ENCODE measurements at regions not wholly inside any gene's neighbourhood (a gene's known extent, or its start where the extent isn't known, plus 50 kb on each side); places are given as distances from the start of the nearest gene placed in this dataset.
"Not testable (repeated sequence)": the region's sequence is repeated elsewhere in the genome, so short reads cannot be mapped to it uniquely, and the experiment has no call there.

GRCh38 chr4:129278868-129279267, 182.9 kb downstream of the C4orf33 start:
- Histone ChIP-seq H3K9me3 (replicated peaks in 1 of 2; ENCODE audit: control insufficient read depth in 1 of 2, insufficient read depth in 1 of 2, low read length in 2 of 2) (no peaks in the 10 kb centered on the region), H3K27ac (ENCODE audit: low read depth in 1 of 2, low read length in 2 of 2) (no peak overlapping the region), H3K4me1 (ENCODE audit: control insufficient read depth in 1 of 2, insufficient read depth in 2 of 2, low read length in 2 of 2) (no peaks in the 10 kb centered on the region), H3K9ac (ENCODE audit: insufficient read depth, low read length, poor library complexity, severe bottlenecking) (no peak overlapping the region), H3K36me3 (replicated peaks in 1 of 2; ENCODE audit: control insufficient read depth in 1 of 2, insufficient read depth in 2 of 2, low read length in 2 of 2) (no peaks in the 10 kb centered on the region), H3K27me3 (ENCODE audit: control insufficient read depth in 2 of 2, insufficient read depth in 2 of 2, low read length in 2 of 2) (no peaks in the 10 kb centered on the region), H4K20me1 (ENCODE audit: insufficient read depth, low read length) (no peaks in the 10 kb centered on the region), H3K4me3 (replicated peaks in 1 of 3; ENCODE audit: low read depth in 2 of 3, low read length in 3 of 3) (no peak overlapping the region), H2AFZ (ENCODE audit: insufficient read depth, low read depth, low read length, poor library complexity, severe bottlenecking) (no peak overlapping the region), H3K4me2 (replicated peaks; ENCODE audit: extremely low read depth, low read length, poor library complexity, severe bottlenecking) (no peak overlapping the region), H3K79me2 (ENCODE audit: insufficient read depth, low read length) (no peaks in the 10 kb centered on the region)
- peaks cover 0 to 2% (median 0%) of the 10 kb centered on the region in 7 donors for H3K9me3 Mint-ChIP-seq
- H3K27me3 Mint-ChIP-seq (ENCODE audit: low read depth in 3 of 3), result peaks cover 0 to 2% (median 0%) of the 10 kb centered on the region in 3 donors
- no peaks in the 10 kb centered on the region for H3K36me3 Mint-ChIP-seq
- intact Hi-C loops (cut with micrococcal nuclease), result no loop called here
- peaks cover 2% of the 10 kb centered on the region for H3K4me1 Mint-ChIP-seq
- DNase-seq, result no peak
- WGBS (ENCODE audit: insufficient coverage), result 100% methylated on average over 1 of the region's 1 CpG
- H3K27ac Mint-ChIP-seq, result no peak overlapping the region
- H3K4me3 Mint-ChIP-seq, result no peak overlapping the region
- TF ChIP-seq CTCF (IDR thresholded peaks at IDR 0.05), result no peak

DNA sequence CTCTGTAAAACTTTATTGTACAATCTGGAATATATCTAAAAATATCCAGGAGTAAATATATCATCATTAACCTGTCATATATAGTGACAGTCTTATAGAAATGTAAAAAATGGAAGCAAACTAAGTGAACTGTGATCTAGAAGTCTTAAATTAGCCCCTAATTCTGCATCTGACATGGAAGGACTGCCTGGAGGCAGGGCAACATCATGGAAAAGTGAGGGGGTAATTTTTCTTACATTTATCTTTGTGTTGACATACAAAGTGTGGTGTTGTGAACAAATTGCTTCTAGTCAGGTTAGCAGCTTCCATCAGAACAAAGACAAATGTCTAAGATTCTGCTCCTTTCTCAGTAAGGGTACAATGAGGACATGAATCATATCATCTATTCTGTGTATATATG, 186.3 kb downstream of the C4orf33 start:
- TF ChIP-seq CTCF (IDR thresholded peaks at IDR 0.05), result no peak
- Histone ChIP-seq H3K79me2 (ENCODE audit: insufficient read depth, low read length) (no peaks in the 10 kb centered on the region), H3K9ac (ENCODE audit: insufficient read depth, low read length, poor library complexity, severe bottlenecking) (no peak overlapping the region), H3K4me1 (ENCODE audit: control insufficient read depth in 1 of 2, insufficient read depth in 2 of 2, low read length in 2 of 2) (no peaks in the 10 kb centered on the region), H3K4me3 (replicated peaks in 1 of 3; ENCODE audit: low read depth in 2 of 3, low read length in 3 of 3) (no peak overlapping the region), H4K20me1 (ENCODE audit: insufficient read depth, low read length) (no peaks in the 10 kb centered on the region), H3K9me3 (replicated peaks in 1 of 2; ENCODE audit: control insufficient read depth in 1 of 2, insufficient read depth in 1 of 2, low read length in 2 of 2) (no peaks in the 10 kb centered on the region), H3K4me2 (replicated peaks; ENCODE audit: extremely low read depth, low read length, poor library complexity, severe bottlenecking) (no peak overlapping the region), H3K27me3 (ENCODE audit: control insufficient read depth in 2 of 2, insufficient read depth in 2 of 2, low read length in 2 of 2) (no peaks in the 10 kb centered on the region), H3K27ac (ENCODE audit: low read depth in 1 of 2, low read length in 2 of 2) (no peak overlapping the region), H2AFZ (ENCODE audit: insufficient read depth, low read depth, low read length, poor library complexity, severe bottlenecking) (no peak overlapping the region), H3K36me3 (replicated peaks in 1 of 2; ENCODE audit: control insufficient read depth in 1 of 2, insufficient read depth in 2 of 2, low read length in 2 of 2) (no peaks in the 10 kb centered on the region)
- no peak for DNase-seq
- intact Hi-C loops (cut with micrococcal nuclease), result no loop called here
- Mint-ChIP-seq H3K27me3 (ENCODE audit: low read depth in 3 of 3) (peaks cover 0 to 2% (median 1%) of the 10 kb centered on the region in 3 donors), H3K36me3 (no peaks in the 10 kb centered on the region), H3K4me1 (peaks cover 10% of the 10 kb centered on the region), H3K9me3 (peaks cover 0 to 2% (median 0%) of the 10 kb centered on the region in 7 donors), H3K27ac (no peak overlapping the region), H3K4me3 (no peak overlapping the region)

DNA sequence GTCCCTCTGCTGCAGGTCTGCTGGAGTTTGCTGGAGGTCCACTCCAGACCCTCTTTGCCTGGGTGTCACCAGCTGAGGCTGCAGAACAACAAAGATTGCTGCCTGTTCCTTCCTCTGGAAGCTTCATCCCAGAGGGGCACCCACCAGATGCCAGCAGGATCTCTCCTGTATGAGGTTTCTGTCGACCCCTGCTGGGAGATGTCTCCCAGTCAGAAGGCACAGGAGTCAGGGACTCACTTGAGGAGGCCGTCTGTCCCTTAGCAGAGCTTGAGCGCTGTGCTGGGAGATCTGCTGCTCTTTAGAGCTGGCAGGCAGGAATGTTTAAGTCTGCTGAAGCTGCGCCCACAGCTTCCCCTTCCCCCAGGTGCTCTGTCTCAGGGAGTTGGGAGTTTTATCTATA, 196.2 kb downstream of the C4orf33 start:
- intact Hi-C loops (cut with micrococcal nuclease); H3K27ac ChIP-seq (ENCODE audit: low read depth in 1 of 2, low read length in 2 of 2); H3K4me2 ChIP-seq (replicated peaks; ENCODE audit: extremely low read depth, low read length, poor library complexity, severe bottlenecking); H3K36me3 Mint-ChIP-seq; H3K9ac ChIP-seq (ENCODE audit: insufficient read depth, low read length, poor library complexity, severe bottlenecking); H3K4me1 ChIP-seq (ENCODE audit: control insufficient read depth in 1 of 2, insufficient read depth in 2 of 2, low read length in 2 of 2); DNase-seq; H3K36me3 ChIP-seq (replicated peaks in 1 of 2; ENCODE audit: control insufficient read depth in 1 of 2, insufficient read depth in 2 of 2, low read length in 2 of 2); H3K27ac Mint-ChIP-seq; H2AFZ ChIP-seq (ENCODE audit: insufficient read depth, low read depth, low read length, poor library complexity, severe bottlenecking); H3K27me3 ChIP-seq (ENCODE audit: control insufficient read depth in 2 of 2, insufficient read depth in 2 of 2, low read length in 2 of 2); H3K4me1 Mint-ChIP-seq; H3K4me3 ChIP-seq (replicated peaks in 1 of 3; ENCODE audit: low read depth in 2 of 3, low read length in 3 of 3); H3K4me3 Mint-ChIP-seq; H4K20me1 ChIP-seq (ENCODE audit: insufficient read depth, low read length); H3K79me2 ChIP-seq (ENCODE audit: insufficient read depth, low read length); H3K9me3 ChIP-seq (replicated peaks in 1 of 2; ENCODE audit: control insufficient read depth in 1 of 2, insufficient read depth in 1 of 2, low read length in 2 of 2): not testable (repeated sequence)
- peaks cover 4 to 10% (median 7%) of the 10 kb centered on the region in 7 donors for H3K9me3 Mint-ChIP-seq
- WGBS (ENCODE audit: insufficient coverage), result 51% methylated on average over 3 of the region's 4 CpGs
- H3K27me3 Mint-ChIP-seq (ENCODE audit: low read depth in 3 of 3), result peaks cover 2 to 17% (median 8%) of the 10 kb centered on the region in 3 donors
